PC-9 (cell line): ENCODE measurements at regions not wholly inside any gene's neighbourhood (a gene's known extent, or its start where the extent isn't known, plus 50 kb on each side); places are given as distances from the start of the nearest gene placed in this dataset.

Experiments
- BruUV-seq: library from RNA; stranded (reverse); fragments of 400-500 nt; replicated peaks from 2 replicates; lab custom pipeline; 2021; lab: Mats Ljungman, UMichigan
- CTCF ChIA-PET: fragments of 300-600 bp; sonication (Branson Sonifier 250); formaldehyde crosslinking; loops from one replicate; lab custom pipeline; 2022; ENCODE audit warnings: antibody characterized with exemption; lab: Charles Lee
- POLR2A ChIA-PET: fragments of 300-600 bp; sonication (Branson Sonifier 250); formaldehyde crosslinking; loops from one replicate; lab custom pipeline; 2022; ENCODE audit warnings: antibody characterized with exemption; ENCODE audit not compliant: unreplicated experiment; lab: Charles Lee
- DNase-seq, 2 experiments: peaks; one replicate each; pipeline versions ENCODE4 v3.0.0 to v3.0.0-alpha.2; 2015 to 2022; ENCODE audit warnings: mixed read lengths in 1 of 2
- H2AFZ ChIP-seq: fragments of 200-600 bp; sonication (generic); 2 replicates; pipeline ENCODE4 v1.8.1; 2017; ENCODE audit warnings: antibody characterized with exemption
- H3F3A ChIP-seq: fragments of 200-600 bp; sonication (generic); 2 replicates; pipeline ENCODE4 v1.8.1; 2017; ENCODE audit warnings: antibody characterized with exemption, mild to moderate bottlenecking, low read depth; ENCODE audit not compliant: insufficient read depth
- H3K27ac ChIP-seq: fragments of 200-600 bp; sonication (generic); 2 replicates; pipeline ENCODE4 v1.6.1; 2016; ENCODE audit warnings: mixed run types
- H3K27me3 ChIP-seq: fragments of 200-600 bp; sonication (generic); 2 replicates; pipeline ENCODE4 v1.6.1; 2016; ENCODE audit warnings: low read depth, mixed run types; ENCODE audit not compliant: insufficient read depth
- H3K36me3 ChIP-seq: fragments of 200-600 bp; sonication (generic); 2 replicates; pipeline ENCODE4 v1.6.1; 2016; ENCODE audit warnings: low read depth, mixed run types
- H3K4me1 ChIP-seq: fragments of 200-600 bp; sonication (generic); replicated peaks from 2 replicates; pipeline ENCODE4 v1.6.1; 2016; ENCODE audit warnings: mixed run types; ENCODE audit not compliant: insufficient read depth
- H3K4me2 ChIP-seq: fragments of 200-600 bp; sonication (generic); 2 replicates; pipeline ENCODE4 v1.6.1; 2017; ENCODE audit warnings: mixed run types
- H3K4me3 ChIP-seq: fragments of 200-600 bp; sonication (generic); 2 replicates; pipeline ENCODE4 v1.6.1; 2016; ENCODE audit warnings: mixed run types
- H3K79me2 ChIP-seq: fragments of 200-600 bp; sonication (generic); 2 replicates; pipeline ENCODE4 v1.6.1; 2017; ENCODE audit warnings: low read depth, mixed run types
- H3K9me2 ChIP-seq: fragments of 200-600 bp; sonication (generic); 2 replicates; pipeline ENCODE4 v1.8.1; 2017; ENCODE audit warnings: mild to moderate bottlenecking; ENCODE audit not compliant: insufficient read depth
- H3K9me3 ChIP-seq: fragments of 200-600 bp; sonication (generic); 2 replicates; pipeline ENCODE4 v1.8.1; 2016; ENCODE audit warnings: low read depth; ENCODE audit not compliant: insufficient read depth
- H4K20me1 ChIP-seq: fragments of 200-600 bp; sonication (generic); 2 replicates; pipeline ENCODE4 v1.8.1; 2017; ENCODE audit not compliant: insufficient read depth
- EZH2 ChIP-seq: fragments of 200-600 bp; sonication (generic); IDR thresholded peaks from 2 replicates; pipeline ENCODE4 v1.8.0; 2017; ENCODE audit warnings: antibody characterized with exemption, low read depth
- intact Hi-C: fragments of 100-400 bp; cut with micrococcal nuclease; formaldehyde crosslinking; loops from one replicate; pipeline ENCODE4 v1.10.0; 2022; ENCODE audit not compliant: unreplicated experiment
- TF ChIP-seq, protein P1 (sequence below): fragments of 200-600 bp; sonication (generic); conservative IDR thresholded peaks from 2 replicates; pipeline ENCODE4 v1.6.1; 2017; ENCODE audit warnings: mixed run types, antibody characterized with exemption, mild to moderate bottlenecking, moderate library complexity

DNA sequence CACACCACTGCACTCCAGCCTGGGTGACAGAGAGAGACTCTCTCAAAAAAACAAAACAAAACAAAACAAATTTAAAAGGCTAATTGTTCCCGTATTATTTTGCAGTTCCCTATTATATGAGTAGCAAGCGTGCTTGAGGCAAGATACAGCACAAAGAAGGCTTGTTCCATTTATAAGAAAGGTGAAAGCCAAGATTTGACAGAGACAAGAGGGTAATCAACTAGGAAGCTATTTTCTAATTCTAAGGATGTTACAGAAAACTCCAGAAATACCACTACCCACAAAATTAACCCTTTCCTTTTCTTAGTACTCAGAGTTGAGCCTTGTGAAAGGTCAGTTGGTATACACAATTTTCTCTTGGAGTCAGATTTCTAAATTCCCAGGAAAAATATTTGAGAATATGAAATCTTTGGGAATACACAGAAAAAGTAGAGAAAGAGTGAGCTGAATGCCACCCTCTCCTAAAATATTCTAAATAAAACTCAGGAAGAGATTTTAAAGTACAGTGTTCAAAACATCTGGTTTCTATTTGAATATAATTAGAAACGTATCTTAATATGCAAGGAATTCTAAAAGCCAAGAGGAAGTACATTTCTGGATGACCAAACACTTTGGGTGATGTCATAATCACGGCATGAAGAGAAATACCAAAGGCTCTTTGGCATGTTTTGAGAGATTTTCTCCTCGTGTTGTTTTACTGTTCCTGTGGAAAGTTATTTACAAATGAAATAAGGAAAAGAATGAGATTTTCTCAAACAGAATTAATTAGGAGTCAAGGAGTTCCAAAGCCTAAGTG, 63.0 kb upstream of the FLT1 start:
- DNase-seq, result no peak
- H3K4me3 ChIP-seq, result no peak overlapping the region
- H3K79me2 ChIP-seq, result no peaks in the 10 kb centered on the region
- POLR2A ChIA-PET, result no interaction called here
- CTCF ChIA-PET, result no interaction called here
- no peaks in the 10 kb centered on the region for H3K36me3 ChIP-seq
- H3F3A ChIP-seq, result no peaks in the 10 kb centered on the region
- H3K9me2 ChIP-seq, result no peaks in the 10 kb centered on the region
- TF ChIP-seq EZH2, result no peak
- TF ChIP-seq, protein P1, sequence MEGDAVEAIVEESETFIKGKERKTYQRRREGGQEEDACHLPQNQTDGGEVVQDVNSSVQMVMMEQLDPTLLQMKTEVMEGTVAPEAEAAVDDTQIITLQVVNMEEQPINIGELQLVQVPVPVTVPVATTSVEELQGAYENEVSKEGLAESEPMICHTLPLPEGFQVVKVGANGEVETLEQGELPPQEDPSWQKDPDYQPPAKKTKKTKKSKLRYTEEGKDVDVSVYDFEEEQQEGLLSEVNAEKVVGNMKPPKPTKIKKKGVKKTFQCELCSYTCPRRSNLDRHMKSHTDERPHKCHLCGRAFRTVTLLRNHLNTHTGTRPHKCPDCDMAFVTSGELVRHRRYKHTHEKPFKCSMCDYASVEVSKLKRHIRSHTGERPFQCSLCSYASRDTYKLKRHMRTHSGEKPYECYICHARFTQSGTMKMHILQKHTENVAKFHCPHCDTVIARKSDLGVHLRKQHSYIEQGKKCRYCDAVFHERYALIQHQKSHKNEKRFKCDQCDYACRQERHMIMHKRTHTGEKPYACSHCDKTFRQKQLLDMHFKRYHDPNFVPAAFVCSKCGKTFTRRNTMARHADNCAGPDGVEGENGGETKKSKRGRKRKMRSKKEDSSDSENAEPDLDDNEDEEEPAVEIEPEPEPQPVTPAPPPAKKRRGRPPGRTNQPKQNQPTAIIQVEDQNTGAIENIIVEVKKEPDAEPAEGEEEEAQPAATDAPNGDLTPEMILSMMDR, result no peak
- H2AFZ ChIP-seq, result no peak overlapping the region
- peaks cover 69% of the 10 kb centered on the region for H3K27me3 ChIP-seq
- H3K9me3 ChIP-seq, result no peaks in the 10 kb centered on the region
- H4K20me1 ChIP-seq, result no peaks in the 10 kb centered on the region
- H3K27ac ChIP-seq, result no peak overlapping the region
- BruUV-seq, result no TSS peak
- H3K4me2 ChIP-seq, result no peak overlapping the region
- intact Hi-C loops, result no loop called here
- H3K4me1 ChIP-seq, result no peaks in the 10 kb centered on the region

GRCh38 chr13:28555096-28555495, 60.2 kb upstream of the FLT1 start:
- no peak overlapping the region for H2AFZ ChIP-seq
- no peak for TF ChIP-seq EZH2
- TF ChIP-seq, protein P1, result no peak
- H3K79me2 ChIP-seq, result no peaks in the 10 kb centered on the region
- no TSS peak for BruUV-seq
- H3K36me3 ChIP-seq, result no peaks in the 10 kb centered on the region
- no peaks in the 10 kb centered on the region for H3K4me1 ChIP-seq
- no peak overlapping the region for H3K27ac ChIP-seq
- peaks cover 80% of the 10 kb centered on the region for H3K27me3 ChIP-seq
- no peak overlapping the region for H3K4me3 ChIP-seq
- no peaks in the 10 kb centered on the region for H4K20me1 ChIP-seq
- no peak for DNase-seq
- CTCF ChIA-PET, result no interaction called here
- H3K9me3 ChIP-seq, result no peaks in the 10 kb centered on the region
- POLR2A ChIA-PET, result interaction anchor here (0.6 kb wide), 1 partner anchor 1449 kb away, joined by 4 read pairs; no protein-coding TSS in a partner anchor
- H3K9me2 ChIP-seq, result no peaks in the 10 kb centered on the region
- no peaks in the 10 kb centered on the region for H3F3A ChIP-seq
- intact Hi-C loops, result no loop called here
- no peak overlapping the region for H3K4me2 ChIP-seq

GRCh38 chr13:28553971-28554370, 59.0 kb upstream of the FLT1 start:
- Histone ChIP-seq H3K9me3 (no peaks in the 10 kb centered on the region), H3K9me2 (no peaks in the 10 kb centered on the region), H4K20me1 (no peaks in the 10 kb centered on the region), H3K36me3 (no peaks in the 10 kb centered on the region), H3F3A (no peaks in the 10 kb centered on the region), H3K79me2 (no peaks in the 10 kb centered on the region), H3K4me2 (no peak overlapping the region), H3K4me3 (no peak overlapping the region), H2AFZ (no peak overlapping the region), H3K4me1 (no peaks in the 10 kb centered on the region), H3K27ac (no peak overlapping the region), H3K27me3 (peaks cover 77% of the 10 kb centered on the region)
- no peak for DNase-seq
- CTCF ChIA-PET, result no interaction called here
- no peak for TF ChIP-seq EZH2
- TF ChIP-seq, protein P1, result no peak
- POLR2A ChIA-PET, result no interaction called here
- no TSS peak for BruUV-seq
- intact Hi-C loops, result no loop called here
